Thoracic aorta (tissue), 2 donors: ENCODE measurements at regions not wholly inside any gene's neighbourhood (a gene's known extent, or its start where the extent isn't known, plus 50 kb on each side); places are given as distances from the start of the nearest gene placed in this dataset.

Source experiments
- ATAC-seq: fragments of 150-250 bp; one replicate; pipeline ENCODE4 v1.8.0; 2017; ENCODE audit warnings: low read depth; ENCODE audit not compliant: insufficient number of reproducible peaks, low FRiP score
- DNase-seq: peaks from one replicate; pipeline ENCODE4 v3.0.0-alpha.2; 2020; ENCODE audit warnings: low spot score
- H3K27ac ChIP-seq, 2 donors: fragments of 200-600 bp; sonication (generic); 1 replicate in 1 of 2; 2 replicates in 1 of 2; pipeline ENCODE4 v1.5.1; 2016; ENCODE audit warnings: mild to moderate bottlenecking in 2 of 2, moderate library complexity in 2 of 2
- H3K27me3 ChIP-seq: fragments of 200-600 bp; sonication (generic); replicated peaks from 2 replicates; pipeline ENCODE4 v1.6.0; 2016; ENCODE audit warnings: mild to moderate bottlenecking; ENCODE audit not compliant: insufficient read depth
- H3K36me3 ChIP-seq: fragments of 200-600 bp; sonication (generic); one replicate; pipeline ENCODE4 v1.5.1; 2016
- H3K4me1 ChIP-seq, 2 donors: fragments of 200-600 bp; sonication (generic); 1 replicate in 1 of 2; 2 replicates in 1 of 2; pipeline versions ENCODE4 v1.5.1 to v1.6.0; 2016; ENCODE audit warnings: low read depth in 2 of 2, mild to moderate bottlenecking in 1 of 2; ENCODE audit not compliant: control insufficient read depth in 1 of 2
- H3K4me3 ChIP-seq: fragments of 200-600 bp; sonication (generic); 2 replicates; pipeline ENCODE4 v1.5.1; 2016; ENCODE audit warnings: mild to moderate bottlenecking
- H3K9me3 ChIP-seq: fragments of 200-600 bp; sonication (generic); 2 replicates; pipeline ENCODE4 v1.5.1; 2016
- CTCF ChIP-seq: fragments of 200-600 bp; sonication (generic); IDR thresholded peaks from one replicate; pipeline ENCODE4 v1.5.1; 2019; ENCODE audit warnings: antibody characterized with exemption

- no peak for DNase-seq
- ATAC-seq, result no peak
- H3K27ac ChIP-seq, result no peak overlapping the region
- no peaks in the 10 kb centered on the region for H3K36me3 ChIP-seq
- no peak for TF ChIP-seq CTCF
- H3K27me3 ChIP-seq, result no peaks in the 10 kb centered on the region
- no peak overlapping the region for H3K4me3 ChIP-seq
- peaks cover 0 to 7% of the 10 kb centered on the region in 2 donors for H3K4me1 ChIP-seq
- no peaks in the 10 kb centered on the region for H3K9me3 ChIP-seq
Measured at GRCh38 chrX:140928739-140929138, 73.7 kb upstream of the SPANXB1 start.

GRCh38 chrX:140933016-140933415, 69.4 kb upstream of the SPANXB1 start:
- no peak for TF ChIP-seq CTCF
- Histone ChIP-seq H3K36me3 (no peaks in the 10 kb centered on the region), H3K4me1 (no peaks in the 10 kb centered on the region), H3K27ac (no peak overlapping the region), H3K9me3 (no peaks in the 10 kb centered on the region), H3K27me3 (no peaks in the 10 kb centered on the region), H3K4me3 (no peak overlapping the region)
- ATAC-seq (no peak), DNase-seq (no peak)

- DNase-seq (no peak), ATAC-seq (no peak)
- H3K4me1 ChIP-seq, result no peaks in the 10 kb centered on the region
- H3K9me3 ChIP-seq, result no peaks in the 10 kb centered on the region
- no peaks in the 10 kb centered on the region for H3K36me3 ChIP-seq
- no peaks in the 10 kb centered on the region for H3K27me3 ChIP-seq
- no peak for TF ChIP-seq CTCF
- no peak overlapping the region for H3K4me3 ChIP-seq
- no peak overlapping the region for H3K27ac ChIP-seq
Measured at GRCh38 chrX:140933874-140934655, 68.3 kb upstream of the SPANXB1 start.

GRCh38 chrX:140943513-140943912, 58.9 kb upstream of the SPANXB1 start:
- DNase-seq (no peak), ATAC-seq (no peak)
- H3K27ac ChIP-seq, result no peak overlapping the region
- H3K9me3 ChIP-seq, result no peaks in the 10 kb centered on the region
- H3K4me3 ChIP-seq, result no peak overlapping the region
- H3K36me3 ChIP-seq, result no peaks in the 10 kb centered on the region
- no peaks in the 10 kb centered on the region for H3K4me1 ChIP-seq
- no peaks in the 10 kb centered on the region for H3K27me3 ChIP-seq
- no peak for TF ChIP-seq CTCF

- no peak for ATAC-seq
- H3K27me3 ChIP-seq, result no peaks in the 10 kb centered on the region
- H3K27ac ChIP-seq, result no peak overlapping the region
- no peaks in the 10 kb centered on the region for H3K36me3 ChIP-seq
- H3K9me3 ChIP-seq, result no peaks in the 10 kb centered on the region
- DNase-seq, result no peak
- no peaks in the 10 kb centered on the region for H3K4me1 ChIP-seq
- TF ChIP-seq CTCF, result no peak
- no peak overlapping the region for H3K4me3 ChIP-seq
Measured at GRCh38 chrX:140944710-140945109, 57.7 kb upstream of the SPANXB1 start.
